OCI-LY3 (cell line): ENCODE measurements at regions not wholly inside any gene's neighbourhood (a gene's known extent, or its start where the extent isn't known, plus 50 kb on each side); places are given as distances from the start of the nearest gene placed in this dataset.

ENCODE experiments used
- CTCF ChIP-seq: fragments of 200-600, 300-600 bp; sonication (generic); IDR thresholded peaks from 2 replicates; pipeline ENCODE4 v1.5.1; 2014; ENCODE audit warnings: antibody characterized with exemption, low read length, low read depth
- EZH2phosphoT487 ChIP-seq: fragments of 200-600 bp; shearing (Covaris generic); IDR thresholded peaks from 2 replicates; pipeline ENCODE4 v1.6.1; 2018; ENCODE audit warnings: antibody characterized with exemption, mixed run types, low read depth

- TF ChIP-seq CTCF (no peak), EZH2phosphoT487 (no peak)
Measured at GRCh38 chr15:56820333-56820732, 87.0 kb upstream of the ZNF280D start.
